Daoy (cell line): ENCODE measurements at regions not wholly inside any gene's neighbourhood (a gene's known extent, or its start where the extent isn't known, plus 50 kb on each side); places are given as distances from the start of the nearest gene placed in this dataset.
"Not testable (repeated sequence)": the region's sequence is repeated elsewhere in the genome, so short reads cannot be mapped to it uniquely, and the experiment has no call there.

Experiments
- DNase-seq: peaks from one replicate; pipeline ENCODE4 v3.0.0-alpha.2; 2015; ENCODE audit warnings: low read depth

DNA sequence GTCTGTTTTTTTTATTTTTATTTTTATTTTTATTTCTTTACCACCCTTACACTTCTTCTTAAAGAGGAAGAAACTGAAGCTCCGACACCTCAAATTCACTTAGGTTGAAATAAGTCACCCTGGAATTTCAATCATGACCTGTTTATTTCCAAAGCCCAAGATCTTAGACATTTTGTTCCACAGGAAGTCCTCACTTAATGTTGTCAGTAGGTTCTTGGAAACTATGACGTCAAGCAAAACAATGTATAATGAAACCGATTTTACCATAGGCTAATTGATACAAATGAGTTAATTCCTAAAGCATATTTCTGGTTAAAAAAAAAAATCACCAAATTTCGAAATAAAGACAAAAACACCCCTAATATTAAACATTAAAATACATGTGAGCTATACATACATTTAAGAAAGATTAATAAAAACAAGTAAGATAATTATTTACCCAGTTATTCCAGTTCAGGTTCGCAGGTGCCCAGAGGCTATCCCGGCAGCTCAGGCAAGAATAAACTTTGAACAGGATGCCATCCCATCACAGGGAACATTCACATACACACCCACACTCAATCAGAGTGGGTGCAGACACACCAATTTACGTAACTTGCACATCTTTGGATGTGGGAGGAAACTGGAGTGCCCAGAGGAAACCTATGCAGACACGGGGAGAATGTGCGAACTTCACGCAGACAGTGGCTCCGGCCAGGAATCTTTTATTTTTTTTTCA, 391.0 kb downstream of the RAP2B start:
- no peak for DNase-seq

GRCh38 chr3:153553605-153553945, 391.5 kb downstream of the RAP2B start:
- DNase-seq, result no peak

DNA sequence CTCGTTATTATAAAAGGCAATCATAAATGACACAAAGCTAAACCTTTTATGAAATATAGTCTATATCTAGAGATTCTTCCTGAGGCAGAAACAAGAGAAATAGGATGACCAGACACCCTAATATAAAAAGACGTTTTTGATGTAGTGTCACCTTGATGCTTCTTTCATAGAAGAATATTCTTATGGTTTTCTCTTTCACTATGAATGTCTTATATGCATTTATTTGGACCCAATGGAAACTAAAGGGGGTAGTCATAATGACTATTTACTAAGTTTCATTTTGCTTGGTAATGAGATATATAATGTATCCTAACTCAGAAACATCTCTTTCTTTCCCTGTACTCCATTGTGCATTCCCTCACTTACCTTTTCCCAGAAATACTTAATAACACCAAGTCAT, 393.9 kb downstream of the RAP2B start:
- DNase-seq, result no peak

DNA sequence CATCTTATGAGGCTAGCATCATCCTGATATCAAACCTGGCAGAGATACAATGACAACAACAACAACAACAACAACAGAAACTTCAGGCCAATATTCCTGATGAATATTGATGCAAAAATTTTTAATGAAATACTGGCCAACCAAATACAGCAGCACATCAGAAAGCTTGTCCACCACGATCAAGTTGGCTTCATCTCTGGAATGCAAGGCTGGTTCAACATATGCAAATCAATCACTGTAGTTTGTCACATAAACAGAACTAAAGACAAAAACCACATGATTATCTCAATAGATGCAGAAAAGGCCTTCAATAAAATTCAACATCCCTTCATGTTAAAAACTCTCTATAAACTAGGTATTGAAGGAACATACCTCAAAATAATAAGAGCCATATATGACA, 397.3 kb downstream of the RAP2B start:
- DNase-seq, result not testable (repeated sequence)

DNA sequence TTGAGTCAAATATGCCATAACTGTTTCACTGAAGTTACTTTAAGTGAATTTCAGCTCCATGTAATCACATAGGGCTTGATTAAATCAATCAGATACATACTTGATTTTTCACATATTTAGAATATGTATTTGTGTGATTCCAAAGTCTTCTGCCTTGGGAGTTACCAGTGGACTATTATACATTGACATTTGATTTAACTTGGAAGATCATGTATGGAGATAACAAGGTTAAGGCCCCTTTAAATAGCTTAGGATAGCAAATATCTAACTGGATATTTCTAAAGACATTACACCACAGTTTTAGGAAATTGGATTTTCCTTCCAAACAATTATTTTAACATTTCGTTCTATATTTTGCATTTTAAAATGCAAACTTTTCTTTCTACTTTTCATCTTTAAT, 405.0 kb downstream of the RAP2B start:
- DNase-seq, result no peak

GRCh38 chr3:153567556-153567955, 405.5 kb downstream of the RAP2B start:
- DNase-seq, result no peak

DNA sequence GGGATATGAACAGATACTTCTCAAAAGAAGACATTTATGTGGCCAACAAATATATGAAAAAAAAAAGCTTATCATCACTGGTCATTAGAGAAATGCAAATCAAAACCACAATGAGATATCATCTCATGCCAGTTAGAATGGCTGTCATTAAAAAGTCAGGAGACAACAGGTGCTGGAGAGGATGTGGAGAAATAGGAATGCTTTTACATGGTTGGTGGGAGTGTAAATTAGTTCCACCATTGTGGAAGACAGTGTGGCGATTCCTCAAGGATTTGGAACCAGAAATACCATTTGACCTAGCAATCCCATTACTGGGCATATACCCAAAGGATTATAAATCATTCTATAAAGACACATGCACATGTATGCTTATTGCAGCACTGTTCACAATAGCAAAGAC, 408.5 kb downstream of the RAP2B start:
- not testable (repeated sequence) for DNase-seq

- no peak for DNase-seq
These were observed 410.1 kb downstream of the RAP2B start for GRCh38 chr3:153572165-153572564.

DNA sequence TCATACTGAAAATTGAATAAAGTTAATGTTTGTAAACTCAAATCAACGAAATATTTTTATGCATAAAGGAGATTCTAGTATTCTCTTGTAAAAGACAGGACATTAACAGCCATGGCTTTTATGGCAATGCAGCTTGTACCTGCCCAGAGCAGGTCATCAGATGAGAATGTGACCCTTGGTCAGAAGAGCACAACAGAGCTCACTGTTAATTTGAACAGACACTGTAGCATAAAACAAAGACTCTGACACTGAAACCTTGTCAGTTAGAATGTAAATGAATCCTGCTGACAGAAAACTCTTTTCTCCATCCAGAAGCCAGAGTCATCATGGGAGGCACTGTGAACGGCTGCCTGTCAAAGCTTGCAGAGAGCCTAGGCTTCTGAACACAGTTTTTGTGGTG, 410.6 kb downstream of the RAP2B start:
- DNase-seq, result no peak

- no peak for DNase-seq
These were observed 411.5 kb downstream of the RAP2B start for GRCh38 chr3:153573481-153573880.

DNA sequence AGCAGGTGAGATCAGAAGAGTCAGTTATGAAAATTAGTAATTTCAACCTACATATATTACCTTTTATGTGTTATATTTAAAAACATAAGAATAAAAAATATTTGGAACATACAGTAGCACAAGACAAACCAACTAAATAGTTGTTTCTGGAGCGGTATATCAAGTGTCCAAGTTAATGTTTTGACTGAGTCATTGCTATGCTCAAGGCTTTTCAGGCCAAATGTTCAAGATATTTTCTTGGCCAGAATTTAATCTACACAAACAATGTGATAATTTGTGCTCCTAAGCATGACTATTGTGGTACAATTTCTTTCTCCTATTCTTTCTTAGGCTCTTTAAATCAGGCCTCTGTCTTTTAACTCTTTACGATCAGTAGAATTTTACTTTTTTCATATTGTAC, 412.4 kb downstream of the RAP2B start:
- no peak for DNase-seq

DNA sequence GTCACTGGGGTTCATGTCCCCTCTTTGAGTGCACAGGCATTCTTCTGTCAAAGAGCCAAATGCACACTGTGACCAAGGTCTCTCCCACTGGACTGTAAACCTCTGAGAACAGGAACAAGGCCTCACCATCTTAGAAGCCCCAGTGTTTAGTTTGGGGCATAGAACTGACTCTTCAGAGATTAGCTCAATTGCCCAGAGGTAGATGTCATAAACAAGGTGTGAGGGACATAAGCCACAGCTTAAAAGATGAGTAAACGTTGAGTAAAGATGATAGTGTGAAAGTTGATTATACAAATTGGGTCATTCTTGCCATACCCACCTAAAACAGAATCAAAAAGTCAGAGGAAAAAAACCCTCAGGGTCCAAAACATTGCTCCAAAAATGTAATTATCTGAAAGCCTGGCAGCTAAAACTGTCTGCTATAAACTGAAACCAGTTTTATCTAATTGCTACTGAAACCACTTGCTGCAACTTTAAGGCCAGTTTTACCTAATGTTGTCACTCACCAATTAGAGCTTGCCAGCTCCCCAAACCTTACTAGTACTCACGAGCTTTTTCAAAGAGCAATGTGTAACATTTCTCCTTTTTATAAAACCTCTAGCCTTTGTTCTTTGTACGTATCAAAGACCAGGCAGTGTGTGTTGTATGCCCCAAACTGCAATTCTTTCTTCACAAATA, 415.2 kb downstream of the RAP2B start:
- DNase-seq, result no peak

GRCh38 chr3:153578046-153578445, 416.0 kb downstream of the RAP2B start:
- no peak for DNase-seq

- DNase-seq, result no peak
These were observed 428.0 kb downstream of the RAP2B start for GRCh38 chr3:153590051-153590450.

GRCh38 chr3:153591561-153592245, 429.7 kb downstream of the RAP2B start:
- no peak for DNase-seq

- DNase-seq, result no peak
These were observed 433.3 kb downstream of the RAP2B start for GRCh38 chr3:153595186-153595815.

DNA sequence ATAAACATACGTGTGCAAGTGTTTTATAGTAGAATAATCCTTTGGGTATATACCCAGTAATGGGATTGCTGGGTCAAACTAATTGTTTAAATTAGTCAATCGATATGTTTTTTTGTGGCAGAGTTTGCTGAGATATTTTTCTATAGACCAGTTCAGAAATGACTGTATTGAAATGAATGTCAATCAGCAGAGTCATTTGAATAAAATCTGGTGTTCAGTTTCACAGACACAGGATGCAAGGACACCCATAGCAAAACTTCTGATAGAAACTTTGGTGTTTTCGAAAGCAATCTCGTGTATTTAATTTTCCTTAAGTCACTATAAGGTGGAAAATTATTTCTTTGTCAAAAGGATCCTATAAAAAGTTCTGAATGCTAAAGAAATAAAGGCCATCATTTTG, 434.4 kb downstream of the RAP2B start:
- no peak for DNase-seq

- DNase-seq, result peak; percentile 2
These were observed 437.7 kb downstream of the RAP2B start for GRCh38 chr3:153599685-153600084.

DNA sequence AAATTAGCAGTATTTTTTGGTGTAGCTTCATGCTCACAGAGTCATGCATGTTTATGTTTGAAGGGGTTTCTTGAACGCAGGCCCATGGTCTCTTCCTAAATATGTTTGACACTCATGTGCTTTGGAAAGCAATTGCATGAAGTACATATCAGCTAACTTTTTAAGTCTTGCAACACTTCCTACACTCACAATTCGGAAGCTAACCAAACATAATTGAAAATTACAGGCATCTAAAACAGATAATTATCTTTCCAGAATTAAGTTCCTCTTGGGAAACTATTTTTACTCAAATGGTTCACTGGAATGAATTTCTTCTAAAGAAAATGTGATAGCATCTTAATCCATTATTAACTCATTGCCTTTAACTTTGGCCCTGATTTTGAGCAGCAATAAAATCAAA, 438.9 kb downstream of the RAP2B start:
- DNase-seq, result no peak

DNA sequence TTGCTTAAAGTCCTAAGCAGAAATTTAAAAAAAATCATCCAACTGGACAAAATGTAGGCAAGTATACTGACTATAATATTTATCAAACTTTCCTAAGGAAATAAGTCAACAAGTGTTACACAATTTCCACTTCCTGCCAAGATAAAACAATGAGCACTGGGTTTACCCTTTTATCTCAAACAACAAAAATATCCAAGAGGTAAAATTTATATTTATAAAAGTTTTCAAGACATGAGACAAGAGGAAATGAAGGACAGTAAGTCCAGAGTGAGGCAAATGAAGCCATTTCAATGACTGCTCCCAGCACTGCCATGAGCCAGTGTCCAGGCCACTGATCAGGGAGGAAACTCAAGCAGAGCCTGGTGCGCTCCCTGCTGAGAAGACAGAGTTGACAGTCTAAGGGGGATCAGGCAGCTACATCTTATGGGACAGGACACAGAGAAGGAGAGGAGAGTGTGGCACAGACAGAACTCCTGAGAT, 439.4 kb downstream of the RAP2B start:
- no peak for DNase-seq

- DNase-seq, result no peak
These were observed 440.8 kb downstream of the RAP2B start for GRCh38 chr3:153602801-153603200.

DNA sequence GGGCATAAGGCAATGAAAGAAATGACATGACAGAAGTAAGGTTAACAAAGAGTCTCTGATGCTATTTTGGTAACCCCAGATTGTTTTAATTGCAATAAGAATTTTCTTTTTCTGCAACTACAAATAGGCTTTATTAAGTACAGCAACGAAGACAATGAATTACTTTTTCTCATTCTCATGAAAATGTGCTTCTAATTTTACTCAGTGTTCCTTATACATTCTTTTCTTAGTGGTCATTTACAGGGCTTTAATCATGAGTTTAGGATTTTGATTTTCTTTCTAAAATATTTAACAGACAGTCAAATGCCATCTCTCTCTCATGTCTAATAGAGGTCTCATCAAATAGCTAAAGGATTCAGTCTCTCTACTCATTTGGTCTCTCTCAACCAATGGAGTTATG, 452.1 kb downstream of the RAP2B start:
- no peak for DNase-seq

DNA sequence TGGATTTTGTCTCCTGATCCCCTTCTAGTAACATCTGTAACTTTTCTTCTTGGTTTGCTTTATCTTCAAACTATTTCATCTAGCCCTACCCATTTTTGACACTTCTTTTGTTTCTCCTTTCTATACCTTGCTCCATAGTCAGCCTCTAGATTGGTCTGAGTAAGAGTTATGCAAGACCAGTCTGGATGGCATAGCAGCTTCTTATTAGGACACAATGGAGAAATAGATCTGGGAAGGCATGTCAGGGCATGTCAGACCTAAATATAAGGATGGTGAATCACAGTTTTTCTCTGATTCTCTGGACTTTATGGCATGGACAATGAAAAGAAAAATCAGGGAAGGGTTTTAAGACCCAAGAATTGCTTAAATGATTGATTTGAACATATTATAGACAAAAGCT, 452.5 kb downstream of the RAP2B start:
- DNase-seq, result no peak
